Vagina (tissue), 2 donors: ENCODE measurements at regions not wholly inside any gene's neighbourhood (a gene's known extent, or its start where the extent isn't known, plus 50 kb on each side); places are given as distances from the start of the nearest gene placed in this dataset.

Experiments used
- CTCF ChIP-seq, 3 experiments: fragments of 450-650 bp in 2 of 3; fragments of 200-600 bp in 1 of 3; sonication (generic) in 1 of 3; IDR thresholded peaks; one replicate each; pipeline ENCODE4 v1.5.1; 2017 to 2019; ENCODE audit warnings: antibody characterized with exemption in 3 of 3, mild to moderate bottlenecking in 2 of 3, moderate library complexity in 2 of 3
- POLR2A ChIP-seq, 2 donors: fragments of 450-650 bp; IDR thresholded peaks; one replicate each; pipeline ENCODE4 v1.6.1; 2017; ENCODE audit warnings: antibody characterized with exemption in 2 of 2, mild to moderate bottlenecking in 2 of 2, moderate library complexity in 2 of 2

GRCh38 chr12:9341260-9341585 lies 133.0 kb upstream of the PZP start:
- TF ChIP-seq POLR2A (IDR thresholded peaks at IDR 0.05) (no peak), CTCF (IDR thresholded peaks at IDR 0.05) (no peak)
